ENCODE measurements at regions not wholly inside any gene's neighbourhood (a gene's known extent, or its start where the extent isn't known, plus 50 kb on each side); places are given as distances from the start of the nearest gene placed in this dataset.

DNA sequence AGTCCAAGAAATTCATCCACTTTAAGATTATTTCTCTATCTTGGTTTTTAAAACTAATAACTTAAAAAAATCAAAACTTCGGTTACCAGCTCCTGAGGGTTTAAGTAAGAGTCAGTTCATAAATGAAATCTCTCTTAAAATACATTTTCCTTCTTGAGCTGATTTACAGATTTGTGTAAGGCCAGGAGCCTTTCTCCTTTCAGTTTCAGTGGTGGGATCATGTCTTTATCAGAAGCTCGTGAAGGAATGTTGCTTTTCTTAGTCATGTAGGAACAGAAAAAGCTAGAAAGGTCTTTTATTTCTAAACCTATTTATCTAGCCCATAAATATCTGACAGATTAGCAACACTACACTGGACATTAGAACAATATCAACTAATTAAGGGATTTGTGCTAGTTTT is 390.2 kb downstream of the GPATCH2 start:
- TF ChIP-seq, protein P1, sequence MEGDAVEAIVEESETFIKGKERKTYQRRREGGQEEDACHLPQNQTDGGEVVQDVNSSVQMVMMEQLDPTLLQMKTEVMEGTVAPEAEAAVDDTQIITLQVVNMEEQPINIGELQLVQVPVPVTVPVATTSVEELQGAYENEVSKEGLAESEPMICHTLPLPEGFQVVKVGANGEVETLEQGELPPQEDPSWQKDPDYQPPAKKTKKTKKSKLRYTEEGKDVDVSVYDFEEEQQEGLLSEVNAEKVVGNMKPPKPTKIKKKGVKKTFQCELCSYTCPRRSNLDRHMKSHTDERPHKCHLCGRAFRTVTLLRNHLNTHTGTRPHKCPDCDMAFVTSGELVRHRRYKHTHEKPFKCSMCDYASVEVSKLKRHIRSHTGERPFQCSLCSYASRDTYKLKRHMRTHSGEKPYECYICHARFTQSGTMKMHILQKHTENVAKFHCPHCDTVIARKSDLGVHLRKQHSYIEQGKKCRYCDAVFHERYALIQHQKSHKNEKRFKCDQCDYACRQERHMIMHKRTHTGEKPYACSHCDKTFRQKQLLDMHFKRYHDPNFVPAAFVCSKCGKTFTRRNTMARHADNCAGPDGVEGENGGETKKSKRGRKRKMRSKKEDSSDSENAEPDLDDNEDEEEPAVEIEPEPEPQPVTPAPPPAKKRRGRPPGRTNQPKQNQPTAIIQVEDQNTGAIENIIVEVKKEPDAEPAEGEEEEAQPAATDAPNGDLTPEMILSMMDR (IDR thresholded peaks at IDR 0.05) = no peak
- no peak for TF ChIP-seq POLR2A (IDR thresholded peaks at IDR 0.05)
